Hepatocyte (in vitro differentiated cells): ENCODE measurements at regions not wholly inside any gene's neighbourhood (a gene's known extent, or its start where the extent isn't known, plus 50 kb on each side); places are given as distances from the start of the nearest gene placed in this dataset.

Experiments
- CTCF ChIP-seq: fragments of 200-600 bp; sonication (generic); IDR thresholded peaks from 2 replicates; pipeline ENCODE4 v1.5.1; 2016; ENCODE audit warnings: antibody characterized with exemption, mild to moderate bottlenecking; ENCODE audit not compliant: poor library complexity
- EZH2 ChIP-seq: fragments of 200-600 bp; sonication (generic); IDR thresholded peaks from 2 replicates; pipeline ENCODE4 v1.6.1; 2016; ENCODE audit warnings: antibody characterized with exemption, mild to moderate bottlenecking, borderline replicate concordance
- EZH2phosphoT487 ChIP-seq: fragments of 200-600 bp; sonication (generic); IDR thresholded peaks from one replicate; pipeline ENCODE4 v1.6.1; 2018; ENCODE audit warnings: antibody characterized with exemption, mild to moderate bottlenecking, low read depth, moderate library complexity; ENCODE audit not compliant: unreplicated experiment, severe bottlenecking

- TF ChIP-seq EZH2 (no peak), CTCF (no peak), EZH2phosphoT487 (no peak)
Measured at GRCh38 chr3:88947013-88947412, 160.4 kb upstream of the EPHA3 start.
